ENCODE measurements at regions not wholly inside any gene's neighbourhood (a gene's known extent, or its start where the extent isn't known, plus 50 kb on each side); places are given as distances from the start of the nearest gene placed in this dataset.
A peak's percentile ranks its signal among the peaks of the same experiment; 100 is the strongest.

DNA sequence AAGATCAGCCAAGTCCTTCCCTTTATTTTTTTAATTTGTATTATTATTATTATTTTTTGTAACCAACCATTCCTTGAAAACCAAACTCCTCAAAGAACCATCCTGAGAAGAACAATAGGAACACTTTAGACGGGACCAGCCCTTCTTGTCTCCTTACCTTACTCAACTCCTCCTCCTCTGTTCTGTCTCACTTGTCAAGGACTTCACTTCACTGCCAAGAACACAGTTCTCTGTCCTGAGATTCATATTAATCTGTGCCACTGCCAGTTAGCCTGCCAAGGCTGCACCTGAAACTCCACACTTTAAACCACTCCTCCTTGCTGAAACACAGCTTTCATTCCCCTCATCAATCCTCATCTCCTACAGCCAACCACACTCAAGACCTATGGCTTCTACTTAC is 73.8 kb upstream of the ATP1A1 start:
- no peak for DNase-seq

DNA sequence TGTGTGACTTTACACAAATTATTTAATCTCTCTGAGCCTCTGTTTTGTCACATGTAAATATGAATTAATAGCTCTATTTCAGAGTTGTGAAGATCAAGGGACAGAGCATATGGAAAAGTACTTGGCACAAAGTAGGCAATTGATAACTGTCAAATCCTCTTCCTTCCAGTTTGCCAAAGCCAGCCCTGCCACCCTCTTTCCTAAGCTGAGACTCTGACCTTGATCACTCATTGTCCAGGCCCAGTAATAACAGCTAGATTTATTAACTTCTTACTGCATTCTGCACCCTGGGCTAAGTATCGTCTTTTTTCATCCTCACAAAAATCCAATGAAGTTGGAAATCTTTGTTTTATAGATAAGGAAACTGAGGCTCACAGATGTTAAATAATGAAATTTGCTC is 70.8 kb upstream of the ATP1A1 start:
- DNase-seq: no peak

DNA sequence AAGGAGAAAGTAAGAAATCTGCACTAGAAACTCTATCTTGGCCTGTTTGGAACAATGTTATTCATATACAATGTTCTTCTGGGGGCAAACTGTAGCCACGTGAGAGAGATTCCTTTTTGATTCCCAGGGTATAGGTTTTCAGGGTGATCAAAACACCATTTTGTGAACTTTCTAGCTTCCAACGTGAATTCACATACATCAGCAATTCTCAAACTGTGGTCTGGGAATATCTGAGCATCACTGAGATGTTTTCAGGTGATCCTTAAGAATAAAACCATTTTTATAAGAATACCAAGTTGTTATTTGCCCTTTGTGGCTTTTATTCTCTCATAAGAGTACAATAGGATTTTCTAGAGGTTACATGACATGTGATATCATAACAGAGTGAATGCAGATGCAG is 66.9 kb upstream of the ATP1A1 start:
- DNase-seq: no peak

DNA sequence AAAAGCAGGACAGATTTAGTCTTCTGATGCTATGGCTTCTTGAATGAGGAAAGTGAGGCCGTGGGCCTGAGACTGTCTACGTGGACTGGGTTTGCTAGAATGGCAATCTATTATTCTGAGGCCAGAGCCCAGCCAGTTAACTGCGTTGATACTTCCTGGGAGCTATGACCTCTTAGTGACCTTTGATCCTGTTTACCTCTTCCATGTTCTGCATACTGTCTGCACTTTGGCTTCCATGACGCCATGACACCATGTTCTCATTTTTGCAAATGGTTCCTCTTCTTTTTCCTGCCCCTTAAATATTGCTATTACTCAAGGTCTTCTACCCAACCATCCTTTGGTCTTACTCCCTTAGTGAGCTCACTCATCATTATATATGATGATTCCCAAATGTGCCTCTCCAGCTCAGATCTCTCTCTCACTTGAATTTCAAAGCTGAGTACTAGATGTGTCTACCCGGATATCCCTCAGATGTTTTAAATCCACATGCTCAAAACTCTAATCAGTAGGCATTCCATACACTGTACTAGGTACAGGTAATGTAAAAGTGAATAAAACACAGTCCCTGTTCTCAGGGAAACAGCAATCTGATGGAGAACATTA is 66.1 kb upstream of the ATP1A1 start:
- no peak for DNase-seq

DNA sequence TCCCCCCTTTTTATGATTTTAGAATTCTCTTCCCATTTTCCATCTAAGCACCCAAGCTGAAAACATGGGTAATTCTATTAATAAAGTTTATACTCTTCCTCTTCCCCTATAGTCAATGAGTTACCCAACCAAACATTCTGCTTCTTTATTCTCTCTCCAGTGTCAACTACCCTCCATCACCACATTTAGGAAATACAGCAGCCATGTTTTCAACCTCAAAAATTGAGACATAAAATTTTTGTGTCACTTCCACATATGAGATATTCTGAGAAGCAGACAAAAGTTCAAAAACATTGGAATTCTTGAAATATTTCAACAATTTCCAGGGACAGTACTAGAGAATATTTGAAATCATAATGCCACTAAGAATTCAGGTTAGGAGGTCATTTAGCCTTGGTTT is 64.8 kb upstream of the ATP1A1 start:
- no peak for DNase-seq

DNA sequence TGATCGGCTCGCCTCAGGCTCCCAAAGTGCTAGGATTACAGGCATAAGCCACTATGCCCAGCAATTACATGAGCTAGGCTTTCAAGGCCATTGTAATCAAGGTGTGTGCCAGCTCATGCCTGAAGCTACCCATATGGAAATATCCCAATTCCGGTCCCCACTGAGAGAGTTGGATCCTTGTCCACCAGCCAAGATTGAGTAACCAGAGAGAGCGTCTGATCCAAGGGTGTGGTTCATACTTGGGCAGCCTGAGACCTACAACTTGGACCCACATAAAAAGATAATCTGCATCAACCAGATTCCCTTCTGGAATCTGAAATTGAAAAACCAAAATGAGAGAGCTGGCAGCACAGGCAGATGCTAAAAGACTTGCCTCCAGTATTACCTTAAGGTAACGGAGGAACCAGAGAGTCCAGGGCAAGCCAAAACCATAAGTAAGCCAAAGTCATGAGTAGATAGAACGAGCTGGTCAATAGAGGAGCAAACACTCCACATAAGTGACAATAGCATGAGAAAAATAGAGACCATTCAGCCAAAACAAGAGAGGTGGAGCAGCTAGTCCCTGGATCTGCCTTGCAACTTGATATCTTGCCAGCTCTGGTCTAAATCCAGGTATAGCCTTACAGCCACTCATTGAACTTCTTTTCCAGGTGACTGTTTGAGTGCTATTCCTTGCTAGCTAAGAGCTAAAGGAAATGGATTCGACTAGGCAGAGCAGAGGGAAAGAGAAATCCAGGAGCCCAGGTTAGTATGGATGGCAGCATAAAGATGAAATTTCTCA is 63.8 kb upstream of the ATP1A1 start:
- DNase-seq: no peak

DNA sequence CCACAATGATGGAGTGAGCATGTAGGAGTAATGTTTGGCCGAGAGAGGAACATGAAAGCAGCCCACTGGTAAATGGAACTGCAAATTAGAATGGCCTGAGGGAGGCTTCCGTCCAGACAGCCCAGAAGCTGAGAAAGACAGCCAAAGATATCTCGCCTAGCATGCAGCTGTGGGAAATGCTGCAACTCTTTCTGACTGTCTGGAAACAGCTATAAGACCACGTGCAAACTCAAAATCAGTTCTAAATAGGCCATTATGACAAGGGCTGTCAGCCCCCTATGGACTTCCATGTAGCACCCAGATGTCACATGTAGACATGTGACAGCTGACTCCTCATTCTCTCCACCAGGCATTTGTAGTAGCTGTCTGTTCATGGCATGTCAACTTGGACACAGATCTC is 62.9 kb upstream of the ATP1A1 start:
- DNase-seq: no peak

DNA sequence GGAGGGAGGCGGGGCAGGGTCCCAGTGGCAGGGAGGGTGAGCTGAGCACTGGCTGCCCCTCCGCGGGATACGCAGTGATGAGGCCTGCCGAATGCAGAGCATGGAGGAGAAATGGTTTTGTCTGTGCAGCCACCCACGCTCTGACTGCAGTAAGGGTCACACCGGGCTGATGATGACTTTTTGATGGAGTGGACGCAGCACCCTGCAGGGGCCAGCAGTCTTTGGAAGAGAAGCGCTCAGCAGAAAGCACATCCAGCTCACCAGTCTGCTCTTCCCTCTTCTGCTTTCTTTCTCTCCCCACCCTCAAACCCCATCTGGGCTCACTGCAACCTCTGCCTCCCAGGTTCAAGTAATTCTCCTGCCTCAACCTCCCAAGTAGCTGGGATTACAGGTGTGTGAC is 61.9 kb upstream of the ATP1A1 start:
- no peak for DNase-seq

DNA sequence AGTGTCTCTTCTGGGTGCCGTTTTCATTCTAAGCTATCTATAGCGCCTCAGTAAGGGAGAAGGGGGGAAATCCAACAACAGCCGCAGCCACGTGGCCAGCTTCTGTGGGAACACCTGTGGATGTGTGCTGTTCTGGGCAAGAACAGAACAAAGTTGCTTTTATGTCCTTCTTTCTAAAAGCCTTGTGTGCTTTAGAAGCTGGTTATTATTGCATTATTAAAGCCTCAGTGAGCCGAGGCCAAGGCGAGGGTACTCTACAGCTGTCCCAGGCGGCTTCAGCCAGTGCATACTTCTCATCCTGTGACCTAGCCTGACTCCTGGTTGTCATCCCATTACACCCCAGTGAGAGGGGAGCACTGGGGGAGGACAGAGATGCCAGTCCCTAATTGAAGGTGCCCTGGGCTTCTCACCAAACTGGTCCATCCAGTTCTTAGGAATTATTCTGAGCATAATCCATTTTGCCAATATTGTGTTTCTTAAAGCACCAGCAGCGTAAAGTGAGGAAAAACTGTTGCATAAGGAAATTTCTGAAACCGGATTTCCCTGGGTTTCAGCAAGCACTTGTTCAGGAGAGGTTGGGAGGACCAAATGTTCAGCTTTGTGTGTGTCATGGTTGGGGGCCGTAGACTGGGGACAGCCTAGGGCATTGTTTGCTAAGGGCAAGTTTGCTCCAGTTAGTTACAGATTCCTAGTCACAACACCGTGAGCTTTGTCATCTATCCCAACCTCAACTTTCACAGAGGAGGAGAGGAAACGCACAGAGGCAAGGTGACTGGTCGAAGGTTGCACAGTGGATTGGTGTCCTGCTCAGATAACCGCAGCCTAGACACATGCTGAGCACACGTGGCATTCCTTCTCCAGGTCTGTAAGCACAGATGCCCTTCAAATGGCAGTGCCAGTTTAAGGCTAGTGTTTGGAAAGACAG is 61.0 kb upstream of the ATP1A1 start:
- peak; percentile 91 for DNase-seq

DNA sequence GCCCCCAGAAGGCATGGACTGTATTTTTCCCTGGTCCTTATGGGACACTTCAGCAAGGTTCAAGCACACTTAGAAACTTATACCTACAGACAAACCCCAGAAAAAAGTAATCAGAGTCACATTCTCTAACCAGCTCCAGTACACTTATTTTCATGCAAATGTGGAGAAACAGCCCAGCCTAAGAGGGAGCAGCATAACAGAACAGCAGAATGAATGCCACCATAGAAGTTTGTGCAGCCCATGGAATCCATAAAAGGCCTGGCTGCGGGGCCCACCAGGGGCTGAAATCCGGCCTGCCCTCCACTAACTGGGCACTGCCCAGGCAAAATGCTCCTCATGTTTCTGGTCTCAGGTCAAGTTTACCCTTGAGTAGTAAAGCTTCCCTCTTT is 60.4 kb upstream of the ATP1A1 start:
- peak; percentile 89 for DNase-seq

DNA sequence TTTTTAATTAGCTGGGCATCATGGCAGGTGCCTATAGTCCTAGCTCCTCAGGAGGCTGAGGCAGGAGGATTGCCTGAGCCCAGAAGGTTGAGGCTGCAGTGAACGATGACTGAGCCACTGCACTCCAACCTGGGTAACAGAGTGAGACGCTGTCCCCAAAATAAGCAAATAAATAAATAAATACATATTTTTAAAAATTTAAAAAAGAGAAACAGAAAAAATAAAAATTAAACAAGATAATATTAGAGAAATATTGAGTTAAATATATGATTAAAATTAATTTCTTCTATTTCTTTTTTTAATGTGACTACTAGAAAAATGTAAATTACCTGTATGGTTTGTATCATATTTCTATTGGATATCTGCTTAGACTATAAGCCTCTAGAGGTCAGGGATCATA is 59.3 kb upstream of the ATP1A1 start:
- no peak for DNase-seq

DNA sequence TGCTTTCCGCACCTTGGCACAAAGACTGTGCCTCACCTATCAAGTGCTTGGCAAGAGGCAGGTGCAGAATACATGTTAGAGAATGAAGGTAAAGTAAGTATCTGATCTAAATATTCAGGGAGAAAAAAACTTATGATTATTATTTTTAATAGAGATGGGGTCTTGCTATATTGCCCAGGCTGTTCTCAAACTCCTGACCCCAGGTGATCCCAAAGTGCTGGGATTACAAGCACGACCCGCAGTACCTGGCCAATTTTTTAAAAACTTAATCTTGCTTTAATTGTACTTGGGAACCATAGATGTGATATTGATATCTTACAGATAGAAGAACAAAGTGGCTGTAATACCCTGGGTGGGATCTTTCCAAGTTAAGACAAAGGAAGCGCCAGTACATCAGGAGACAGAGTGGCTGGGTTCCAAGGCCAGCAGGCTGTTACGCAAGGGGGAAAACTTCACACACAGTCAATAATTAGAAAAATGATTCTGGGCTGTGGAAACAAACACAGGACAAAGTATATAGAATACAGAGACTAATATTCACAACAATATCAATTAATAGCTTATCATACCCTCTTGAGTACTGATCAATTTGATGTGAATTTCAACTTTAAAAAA is 58.6 kb upstream of the ATP1A1 start:
- DNase-seq: no peak

DNA sequence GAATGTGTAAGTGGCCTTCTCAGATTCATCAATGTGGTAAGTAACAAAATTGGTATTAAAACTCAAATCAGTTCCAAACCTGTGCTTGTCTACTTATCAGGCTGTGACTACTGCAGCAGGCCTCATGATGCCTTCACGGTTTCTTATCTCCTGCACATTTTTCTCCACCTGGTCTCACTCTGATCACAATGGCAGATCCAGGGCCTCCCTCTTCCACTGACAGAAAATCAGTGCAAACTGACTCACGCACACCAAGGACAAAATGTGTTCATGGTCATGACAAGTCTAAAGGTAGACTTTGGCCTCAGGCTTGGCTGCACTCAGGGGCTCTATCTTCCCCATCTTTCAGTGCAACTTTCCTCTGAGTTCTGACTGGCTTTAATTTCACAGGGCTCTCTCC is 56.7 kb upstream of the ATP1A1 start:
- DNase-seq: peak; percentile 52

DNA sequence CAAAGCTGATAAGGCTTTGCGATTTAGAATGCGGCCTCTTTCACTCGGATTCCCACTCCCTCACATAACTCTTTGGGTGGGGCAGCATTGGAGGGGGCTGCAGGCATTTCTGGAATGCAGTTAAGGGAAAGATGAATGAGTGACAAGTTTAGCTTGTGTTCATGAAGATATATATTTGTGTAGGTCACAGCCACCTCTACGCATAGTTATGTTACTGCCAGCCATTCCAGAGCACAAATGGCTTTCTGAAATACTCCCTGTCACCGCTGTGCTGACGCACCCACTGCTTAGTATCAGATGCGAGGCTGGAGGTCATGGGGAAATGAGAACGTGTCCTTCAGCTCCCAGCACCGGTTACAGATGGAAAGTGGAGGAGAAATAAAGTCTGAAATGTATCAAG is 54.1 kb upstream of the ATP1A1 start:
- DNase-seq: peak; percentile 68

DNA sequence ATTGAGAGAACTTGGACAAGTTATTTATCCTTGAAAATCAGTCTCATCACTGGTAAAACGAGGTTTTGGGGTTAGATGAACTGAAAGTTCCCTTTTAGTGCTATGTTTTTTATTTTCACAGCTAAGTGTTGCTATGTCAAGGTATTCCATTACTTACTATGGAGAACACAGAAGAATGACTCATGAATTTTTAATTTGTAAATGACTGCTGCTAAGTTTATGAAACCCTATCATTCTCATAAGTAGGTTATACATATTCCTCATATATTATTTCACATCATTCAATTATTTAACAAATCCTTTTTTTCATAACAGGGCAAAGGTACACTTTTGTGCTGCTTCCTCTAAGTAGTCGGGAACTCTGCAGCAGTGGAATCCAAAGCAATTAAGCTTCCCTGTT is 52.2 kb upstream of the ATP1A1 start:
- DNase-seq: peak; percentile 40

DNA sequence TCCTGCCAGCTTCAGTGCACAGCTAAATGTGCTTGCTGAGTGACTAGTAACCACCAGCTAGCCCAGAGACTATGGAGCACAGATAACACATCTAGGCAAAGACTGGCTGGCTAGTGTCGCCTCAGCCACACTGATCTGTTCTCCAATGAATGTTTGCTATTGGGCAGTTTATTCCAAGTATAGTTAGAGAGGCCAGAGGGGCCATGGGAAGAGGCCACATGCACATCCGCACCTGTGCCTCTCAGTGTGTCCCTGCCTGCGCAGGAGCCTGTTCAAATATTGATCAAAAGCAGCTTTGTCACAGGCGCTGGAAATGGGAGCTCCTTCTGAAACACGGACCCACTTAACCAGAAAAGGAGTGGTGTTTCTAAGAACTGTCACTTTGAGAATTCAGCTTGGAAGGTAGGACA is 51.3 kb upstream of the ATP1A1 start:
- DNase-seq: peak; percentile 76

DNA sequence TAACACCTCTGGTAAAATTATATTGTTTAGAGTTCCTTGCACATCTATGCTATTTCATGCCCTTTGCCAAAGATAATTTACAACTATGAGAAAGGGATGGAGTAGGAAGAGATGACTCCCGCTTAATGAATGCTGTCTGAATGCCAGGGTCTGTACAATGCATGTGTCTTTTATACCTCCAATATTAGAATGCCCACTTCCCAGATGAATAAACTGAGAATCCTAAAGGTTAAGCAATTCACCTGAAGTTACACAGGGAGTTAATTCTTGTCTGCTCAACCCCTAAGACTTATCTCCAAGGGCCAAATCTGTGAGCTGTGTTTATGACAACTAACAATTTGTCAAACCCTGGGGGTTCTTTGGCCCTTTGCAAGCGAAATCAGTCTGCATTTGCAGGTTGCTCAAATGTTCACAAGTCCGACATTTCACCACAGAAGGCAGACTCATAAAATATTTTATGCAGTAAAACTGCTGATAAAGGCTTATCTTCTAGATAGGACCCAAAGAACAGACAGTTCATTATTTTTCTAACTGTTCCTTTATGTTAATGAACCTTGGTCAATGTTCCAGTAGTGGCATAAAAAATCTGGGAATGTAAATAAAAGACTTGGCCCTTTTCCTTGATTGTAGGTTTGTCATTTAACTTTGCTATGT is 50.2 kb upstream of the ATP1A1 start:
- no peak for DNase-seq

Measured in NCI-H526 treated with DMSO at 0.1 percent for 48 hours (cell line).